ENCODE measurements at regions not wholly inside any gene's neighbourhood (a gene's known extent, or its start where the extent isn't known, plus 50 kb on each side); places are given as distances from the start of the nearest gene placed in this dataset.

DNA sequence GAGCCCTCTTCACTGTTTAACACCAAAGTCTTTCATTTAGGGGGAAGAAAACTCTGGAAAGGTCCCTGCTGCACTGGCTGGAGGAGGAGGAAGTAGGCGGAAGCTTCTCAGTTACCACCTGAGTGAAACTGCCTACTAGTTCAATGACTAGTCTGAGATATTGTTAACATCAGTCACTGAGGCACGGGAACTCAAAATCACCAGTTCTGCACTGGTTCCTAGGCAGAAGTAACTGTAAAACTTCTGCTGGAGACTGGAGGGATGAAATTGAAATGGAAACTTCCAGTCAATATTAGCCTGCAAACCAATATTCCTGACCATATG, 178.3 kb downstream of the SNCA start:
- H3K27ac ChIP-seq (ENCODE audit: low read length in 2 of 2) = no peak overlapping the region
- peaks cover 8% of the 10 kb centered on the region for H3K4me1 Mint-ChIP-seq
- no peaks in the 10 kb centered on the region for H3K9me3 ChIP-seq (ENCODE audit: control extremely low read depth in 1 of 3, control insufficient read depth in 2 of 3, insufficient read depth in 1 of 3, low read length in 2 of 3)
- TF ChIP-seq EZH2 (IDR thresholded peaks at IDR 0.05; ENCODE audit: borderline replicate concordance, insufficient read depth, low read depth, low read length, poor library complexity, severe bottlenecking) = no peak
- TF ChIP-seq, protein P1, sequence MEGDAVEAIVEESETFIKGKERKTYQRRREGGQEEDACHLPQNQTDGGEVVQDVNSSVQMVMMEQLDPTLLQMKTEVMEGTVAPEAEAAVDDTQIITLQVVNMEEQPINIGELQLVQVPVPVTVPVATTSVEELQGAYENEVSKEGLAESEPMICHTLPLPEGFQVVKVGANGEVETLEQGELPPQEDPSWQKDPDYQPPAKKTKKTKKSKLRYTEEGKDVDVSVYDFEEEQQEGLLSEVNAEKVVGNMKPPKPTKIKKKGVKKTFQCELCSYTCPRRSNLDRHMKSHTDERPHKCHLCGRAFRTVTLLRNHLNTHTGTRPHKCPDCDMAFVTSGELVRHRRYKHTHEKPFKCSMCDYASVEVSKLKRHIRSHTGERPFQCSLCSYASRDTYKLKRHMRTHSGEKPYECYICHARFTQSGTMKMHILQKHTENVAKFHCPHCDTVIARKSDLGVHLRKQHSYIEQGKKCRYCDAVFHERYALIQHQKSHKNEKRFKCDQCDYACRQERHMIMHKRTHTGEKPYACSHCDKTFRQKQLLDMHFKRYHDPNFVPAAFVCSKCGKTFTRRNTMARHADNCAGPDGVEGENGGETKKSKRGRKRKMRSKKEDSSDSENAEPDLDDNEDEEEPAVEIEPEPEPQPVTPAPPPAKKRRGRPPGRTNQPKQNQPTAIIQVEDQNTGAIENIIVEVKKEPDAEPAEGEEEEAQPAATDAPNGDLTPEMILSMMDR (IDR thresholded peaks at IDR 0.05) = no peak
- H2AFZ ChIP-seq (ENCODE audit: insufficient read depth, low read depth, low read length, poor library complexity, severe bottlenecking) = peak overlapping the region; percentile 23
- no peaks in the 10 kb centered on the region for H3K79me2 ChIP-seq (ENCODE audit: control insufficient read depth, insufficient read depth, low read length)
- WGBS (ENCODE audit: insufficient coverage) = 67% methylated on average over 1 of the region's 2 CpGs
- no peak overlapping the region for H3K4me3 ChIP-seq (ENCODE audit: control extremely low read depth in 1 of 5, extremely low read depth in 1 of 5, insufficient read depth in 1 of 5, low read depth in 2 of 5, low read length in 4 of 5)
- peak overlapping the region; percentile 28 for H3K4me2 ChIP-seq (replicated peaks; ENCODE audit: low read depth, low read length, poor library complexity, severe bottlenecking)
- H3K27me3 ChIP-seq (replicated peaks in 1 of 4; ENCODE audit: control extremely low read depth in 1 of 4, control insufficient read depth in 3 of 4, insufficient read depth in 4 of 4, low read length in 3 of 4) = no peaks in the 10 kb centered on the region
- H3K36me3 ChIP-seq (replicated peaks in 1 of 2; ENCODE audit: control extremely low read depth in 1 of 2, control insufficient read depth in 1 of 2, extremely low read depth in 1 of 2, insufficient read depth in 2 of 2, low read length in 1 of 2) = no peaks in the 10 kb centered on the region
- POLR2A ChIA-PET = no interaction called here
- peak overlapping the region; percentile 58 for H3K27ac Mint-ChIP-seq
- no peaks in the 10 kb centered on the region for H4K20me1 ChIP-seq (ENCODE audit: control insufficient read depth, insufficient read depth, low read length, poor library complexity, severe bottlenecking)
- no peak overlapping the region for H3K4me3 Mint-ChIP-seq
- no peaks in the 10 kb centered on the region for H3K9me3 Mint-ChIP-seq (ENCODE audit: insufficient read depth)
- CTCF ChIA-PET = interaction anchor here (1.0 kb wide), 1 partner anchor 245 kb away, joined by 3 read pairs; no protein-coding TSS in a partner anchor
- peaks cover 7% of the 10 kb centered on the region for H3K27me3 Mint-ChIP-seq
- intact Hi-C loops (cut with micrococcal nuclease) = loop anchor here (5.0 kb wide), 1 partner anchor 244 kb away; no protein-coding TSS in a partner anchor
- peaks cover 0 to 4% of the 10 kb centered on the region in 2 donors for H3K4me1 ChIP-seq (ENCODE audit: control insufficient read depth in 2 of 2, insufficient read depth in 2 of 2, low read length in 2 of 2)
- no peak overlapping the region for H3K9ac ChIP-seq (ENCODE audit: low read length)
- no peak for ATAC-seq (ENCODE audit: low read depth)
- no peak for DNase-seq

DNA sequence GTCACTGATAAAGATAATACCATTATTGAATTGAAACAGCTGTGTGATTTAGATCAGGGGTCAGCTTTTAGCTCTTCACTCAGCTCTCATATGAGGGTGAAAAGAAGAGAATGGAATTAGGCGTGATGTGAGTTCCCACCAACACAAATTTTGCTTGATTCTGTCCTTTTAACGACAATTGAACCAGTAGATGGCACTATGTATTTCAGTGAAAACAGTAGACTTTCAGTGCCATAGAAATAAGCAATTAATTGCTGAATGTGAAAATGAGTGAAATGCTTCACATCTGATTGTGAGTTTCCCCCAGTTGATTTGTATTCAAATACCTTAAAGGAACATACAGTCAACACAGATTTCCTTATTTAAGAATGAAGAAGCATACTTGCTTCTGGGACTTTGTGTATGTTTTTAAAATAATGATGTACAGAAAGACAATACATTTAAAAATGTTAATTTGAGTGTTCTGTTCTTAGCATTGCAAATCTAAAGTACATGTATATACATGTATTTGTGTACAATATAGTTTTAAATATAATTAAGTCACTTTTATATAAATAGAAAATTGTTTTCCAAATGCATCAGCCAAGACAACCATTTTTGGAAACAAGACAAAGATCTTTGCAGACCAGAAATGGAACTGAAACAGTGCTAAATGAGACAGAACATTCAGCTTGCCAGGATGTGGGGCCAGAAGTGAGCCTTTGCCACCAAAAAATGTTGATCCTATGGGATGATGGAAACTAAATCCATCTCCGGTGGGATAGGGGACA, 178.8 kb downstream of the SNCA start:
- no peak for DNase-seq
- Histone ChIP-seq H3K27me3 (replicated peaks in 1 of 4; ENCODE audit: control extremely low read depth in 1 of 4, control insufficient read depth in 3 of 4, insufficient read depth in 4 of 4, low read length in 3 of 4) (no peaks in the 10 kb centered on the region), H2AFZ (ENCODE audit: insufficient read depth, low read depth, low read length, poor library complexity, severe bottlenecking) (peak overlapping the region; percentile 23), H3K9me3 (ENCODE audit: control extremely low read depth in 1 of 3, control insufficient read depth in 2 of 3, insufficient read depth in 1 of 3, low read length in 2 of 3) (no peaks in the 10 kb centered on the region), H3K4me3 (ENCODE audit: control extremely low read depth in 1 of 5, extremely low read depth in 1 of 5, insufficient read depth in 1 of 5, low read depth in 2 of 5, low read length in 4 of 5) (no peak overlapping the region), H3K4me1 (ENCODE audit: control insufficient read depth in 2 of 2, insufficient read depth in 2 of 2, low read length in 2 of 2) (peaks cover 0 to 4% of the 10 kb centered on the region in 2 donors), H3K36me3 (replicated peaks in 1 of 2; ENCODE audit: control extremely low read depth in 1 of 2, control insufficient read depth in 1 of 2, extremely low read depth in 1 of 2, insufficient read depth in 2 of 2, low read length in 1 of 2) (no peaks in the 10 kb centered on the region), H3K79me2 (ENCODE audit: control insufficient read depth, insufficient read depth, low read length) (no peaks in the 10 kb centered on the region), H3K27ac (ENCODE audit: low read length in 2 of 2) (no peak overlapping the region), H3K9ac (ENCODE audit: low read length) (no peak overlapping the region), H4K20me1 (ENCODE audit: control insufficient read depth, insufficient read depth, low read length, poor library complexity, severe bottlenecking) (no peaks in the 10 kb centered on the region), H3K4me2 (replicated peaks; ENCODE audit: low read depth, low read length, poor library complexity, severe bottlenecking) (peak overlapping the region; percentile 28)
- no peak for TF ChIP-seq EZH2 (IDR thresholded peaks at IDR 0.05; ENCODE audit: borderline replicate concordance, insufficient read depth, low read depth, low read length, poor library complexity, severe bottlenecking)
- TF ChIP-seq, protein P1 (IDR thresholded peaks at IDR 0.05) = no peak
- CTCF ChIA-PET = interaction anchor here (1.0 to 1.4 kb wide), 3 partner anchors 8 to 246 kb away, joined by 3 to 4 read pairs (median 3); partner anchors contain the start of gene MMRN1
- WGBS (ENCODE audit: insufficient coverage) = no CpG with 5 or more reads among the region's 3 CpGs
- intact Hi-C loops (cut with micrococcal nuclease) = loop anchor here (5.0 kb wide), 1 partner anchor 244 kb away; no protein-coding TSS in a partner anchor
- peaks cover 8% of the 10 kb centered on the region for H3K4me1 Mint-ChIP-seq
- POLR2A ChIA-PET = no interaction called here
- H3K9me3 Mint-ChIP-seq (ENCODE audit: insufficient read depth) = no peaks in the 10 kb centered on the region
- peak overlapping the region; percentile 58 for H3K27ac Mint-ChIP-seq
- no peak for ATAC-seq (ENCODE audit: low read depth)
- H3K27me3 Mint-ChIP-seq = peaks cover 7% of the 10 kb centered on the region
- H3K4me3 Mint-ChIP-seq = no peak overlapping the region
